HG02610 (cell line): ENCODE measurements at regions not wholly inside any gene's neighbourhood (a gene's known extent, or its start where the extent isn't known, plus 50 kb on each side); places are given as distances from the start of the nearest gene placed in this dataset.

ENCODE experiments used
- ATAC-seq: cut with Tn5 transposase; IDR thresholded peaks from one replicate; pipeline ENCODE4 v1.9.1; 2021; ENCODE audit warnings: mild to moderate bottlenecking, moderate library complexity; ENCODE audit not compliant: unreplicated experiment

- ATAC-seq: no peak
These were observed 226.0 kb upstream of the C1orf87 start for GRCh38 chr1:60299581-60299980.

- ATAC-seq: no peak
These were observed 224.7 kb upstream of the C1orf87 start for GRCh38 chr1:60298290-60298689.

- ATAC-seq: no peak
These were observed 223.2 kb upstream of the C1orf87 start for GRCh38 chr1:60296794-60297193.

GRCh38 chr1:60292140-60292539, 218.6 kb upstream of the C1orf87 start:
- no peak for ATAC-seq

DNA sequence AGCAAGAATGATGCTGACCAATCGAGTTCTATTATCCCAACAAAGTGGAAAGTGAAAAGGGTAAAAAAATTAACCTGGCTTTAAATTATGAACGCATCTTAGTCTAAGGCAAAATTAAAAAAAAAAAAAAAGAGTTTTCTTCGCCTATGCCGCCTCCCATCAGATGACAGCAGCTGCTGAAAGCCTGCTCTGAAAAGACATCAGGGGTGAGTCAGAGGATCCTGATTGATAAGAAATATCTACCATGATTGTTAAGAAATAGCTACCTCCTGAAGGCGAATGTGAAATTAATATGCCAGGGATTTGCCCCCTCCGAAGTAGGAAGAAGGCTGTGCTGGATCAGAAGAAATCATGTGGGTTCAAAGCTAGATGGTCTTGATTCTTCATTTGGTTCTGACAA, 216.8 kb upstream of the C1orf87 start:
- no peak for ATAC-seq

GRCh38 chr1:60287536-60287935, 214.0 kb upstream of the C1orf87 start:
- ATAC-seq: no peak

DNA sequence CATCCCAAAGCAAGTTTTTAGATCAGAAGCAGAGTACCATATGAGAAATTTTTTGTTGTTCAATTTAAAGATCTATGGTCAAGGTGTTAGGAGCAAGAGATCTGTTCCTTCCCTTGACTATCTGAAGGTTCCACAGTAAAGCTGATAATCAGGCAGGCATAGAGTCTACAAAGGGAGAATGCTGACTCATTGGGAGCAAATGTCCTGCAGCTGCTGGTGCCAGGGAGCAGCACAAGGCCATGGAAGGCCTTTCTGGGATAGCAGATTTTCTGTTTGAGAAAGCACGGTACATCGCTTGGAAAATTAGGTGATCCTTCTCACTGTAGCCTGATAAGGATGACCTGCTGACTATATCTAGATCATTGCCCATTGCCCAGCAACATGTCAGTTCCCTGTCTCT, 210.1 kb upstream of the C1orf87 start:
- ATAC-seq: no peak

- ATAC-seq: peak; percentile 94
These were observed 207.9 kb upstream of the C1orf87 start for GRCh38 chr1:60281360-60281932.

DNA sequence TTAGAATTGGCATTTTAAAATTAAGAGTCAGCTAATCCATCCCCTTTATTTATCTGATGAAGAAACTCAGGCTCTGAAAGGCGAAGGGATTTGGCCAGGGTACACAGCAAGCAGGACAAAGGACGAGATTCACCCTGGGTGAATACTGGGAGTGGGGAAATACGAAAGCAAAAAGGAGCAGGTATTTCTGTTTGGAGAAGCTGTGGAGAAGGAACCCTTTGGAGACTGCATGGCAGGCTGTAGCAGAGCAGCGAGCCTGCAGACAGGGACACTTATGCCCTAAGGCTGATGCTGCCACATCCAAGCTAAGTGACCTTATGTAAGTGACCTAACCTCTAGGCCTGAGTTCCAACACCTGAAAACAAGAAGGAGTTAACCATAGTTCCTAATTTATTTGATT, 207.2 kb upstream of the C1orf87 start:
- ATAC-seq: no peak

DNA sequence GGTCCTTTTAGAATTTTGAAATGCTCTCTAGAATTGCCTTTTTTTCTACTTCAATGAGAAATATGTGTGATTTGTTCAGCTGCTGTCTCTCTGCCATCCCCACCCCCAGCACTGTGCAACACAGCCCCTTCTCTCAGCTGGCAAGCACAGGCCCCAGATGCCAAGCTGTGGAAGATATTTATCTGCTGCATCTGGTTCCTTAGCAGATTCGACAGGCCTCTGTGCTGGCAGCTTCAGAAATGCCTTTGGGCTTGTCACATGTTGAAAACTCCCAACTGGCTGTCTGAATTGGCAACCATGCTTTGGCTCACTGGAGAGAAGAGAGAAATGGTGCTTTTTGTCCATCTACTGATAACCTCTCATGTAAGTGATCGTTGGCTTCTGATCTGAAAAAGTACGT, 206.7 kb upstream of the C1orf87 start:
- ATAC-seq: no peak

- no peak for ATAC-seq
These were observed 206.2 kb upstream of the C1orf87 start for GRCh38 chr1:60279798-60280197.

GRCh38 chr1:60277269-60277668, 203.7 kb upstream of the C1orf87 start:
- ATAC-seq: no peak

GRCh38 chr1:60274422-60275290, 201.1 kb upstream of the C1orf87 start:
- no peak for ATAC-seq

DNA sequence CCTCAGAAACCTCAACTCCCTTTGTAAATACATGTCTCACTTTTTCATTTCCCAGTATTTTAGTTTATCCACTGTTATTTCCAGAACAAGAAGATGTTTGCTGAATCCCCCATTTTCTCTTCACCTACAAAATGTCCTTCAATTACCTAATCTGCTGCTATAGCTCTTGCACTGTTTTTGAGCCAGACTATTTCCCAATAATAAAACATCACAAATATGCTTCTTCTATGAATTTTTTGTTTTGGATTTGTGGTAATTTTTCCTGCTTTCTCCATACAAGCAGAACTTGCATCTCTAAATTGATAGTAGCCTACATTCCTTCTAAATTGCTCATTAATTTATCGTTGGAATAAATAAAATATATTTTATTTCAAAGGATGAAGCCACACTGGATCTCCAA, 199.6 kb upstream of the C1orf87 start:
- ATAC-seq: no peak

GRCh38 chr1:60271041-60271440, 197.5 kb upstream of the C1orf87 start:
- no peak for ATAC-seq

- no peak for ATAC-seq
These were observed 194.9 kb upstream of the C1orf87 start for GRCh38 chr1:60268451-60268850.

- ATAC-seq: no peak
These were observed 192.3 kb upstream of the C1orf87 start for GRCh38 chr1:60265560-60266535.

DNA sequence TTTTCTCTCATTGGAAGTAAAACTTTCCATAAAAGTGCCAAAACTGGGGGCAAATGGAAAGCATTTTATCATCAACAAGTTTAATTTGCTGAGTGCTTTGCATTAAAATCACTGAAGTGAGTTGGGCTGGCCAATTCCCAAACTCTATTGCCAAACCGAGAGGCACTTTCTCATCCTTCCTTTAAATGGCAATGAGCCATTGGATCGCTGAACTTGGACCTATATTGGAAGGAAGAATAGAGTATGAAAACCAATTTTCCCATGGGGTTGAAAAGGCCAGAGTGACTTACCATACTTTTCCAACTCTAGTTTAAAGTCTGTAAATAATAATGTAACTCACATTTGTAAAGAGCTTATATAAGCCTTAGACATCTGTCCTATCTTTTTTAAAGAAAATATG, 189.1 kb upstream of the C1orf87 start:
- ATAC-seq: no peak

DNA sequence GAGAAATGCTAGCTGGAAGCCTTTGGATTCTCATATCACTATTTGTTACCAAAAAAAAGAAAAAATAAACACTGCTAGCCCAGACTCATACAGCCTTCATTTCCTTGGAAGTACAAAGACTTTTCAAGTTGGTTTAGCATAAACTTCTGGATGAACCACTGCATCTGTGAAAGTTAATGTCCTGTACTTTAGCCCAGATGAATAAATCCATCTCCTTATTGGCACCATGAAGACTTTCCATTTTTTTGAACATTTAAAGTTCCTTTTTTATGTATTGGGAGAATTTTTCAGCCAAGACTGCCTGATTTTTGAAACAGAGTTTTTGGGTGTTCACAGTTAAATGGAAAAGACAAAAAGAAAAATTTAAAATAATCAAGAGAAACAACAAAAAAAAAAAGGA, 184.0 kb upstream of the C1orf87 start:
- ATAC-seq: no peak

GRCh38 chr1:60255565-60255964, 182.0 kb upstream of the C1orf87 start:
- ATAC-seq: no peak

GRCh38 chr1:60251426-60251825, 177.9 kb upstream of the C1orf87 start:
- ATAC-seq: no peak
